ENCODE measurements at regions not wholly inside any gene's neighbourhood (a gene's known extent, or its start where the extent isn't known, plus 50 kb on each side); places are given as distances from the start of the nearest gene placed in this dataset.

GRCh38 chr7:131627735-131628190 lies 71.3 kb upstream of the PODXL start:
- TF ChIP-seq CTCF (conservative IDR thresholded peaks at IDR 0.05; ENCODE audit: low read depth, low read length) (no peak), EZH2 (IDR thresholded peaks at IDR 0.05; ENCODE audit: borderline replicate concordance, low read depth, low read length, poor library complexity, severe bottlenecking) (no peak)

Measured in A673 (cell line).